Osteoblast (primary cell): ENCODE measurements at regions not wholly inside any gene's neighbourhood (a gene's known extent, or its start where the extent isn't known, plus 50 kb on each side); places are given as distances from the start of the nearest gene placed in this dataset.

Experiments
- DNase-seq: peaks from one replicate; pipeline ENCODE4 v3.0.0; 2011; ENCODE audit warnings: low spot score, mixed read lengths; ENCODE audit not compliant: insufficient read length; ENCODE audit errors: missing footprints
- H2AFZ ChIP-seq: 2 replicates; pipeline ENCODE4 v1.6.0; 2011; ENCODE audit warnings: mild to moderate bottlenecking, low read length
- H3K27ac ChIP-seq: 2 replicates; pipeline ENCODE4 v1.5.1; 2011; ENCODE audit warnings: mild to moderate bottlenecking, low read depth, low read length, moderate library complexity
- H3K27me3 ChIP-seq: 2 replicates; pipeline ENCODE4 v1.6.0; 2012; ENCODE audit warnings: mild to moderate bottlenecking, control low read depth, inconsistent platforms, low read length, moderate library complexity; ENCODE audit not compliant: insufficient read depth
- H3K36me3 ChIP-seq: 2 replicates; pipeline ENCODE4 v1.5.1; 2011; ENCODE audit warnings: mild to moderate bottlenecking, low read length, control low read depth, moderate library complexity; ENCODE audit not compliant: insufficient read depth
- H3K4me1 ChIP-seq: 2 replicates; pipeline ENCODE4 v1.5.1; 2011; ENCODE audit warnings: mild to moderate bottlenecking, low read length, control low read depth, moderate library complexity; ENCODE audit not compliant: insufficient read depth
- H3K4me2 ChIP-seq: 2 replicates; pipeline ENCODE4 v1.6.0; 2011; ENCODE audit warnings: mild to moderate bottlenecking, low read length; ENCODE audit not compliant: insufficient read depth
- H3K4me3 ChIP-seq: fragments of 200-600 bp; sonication (generic); 3 replicates; pipeline ENCODE4 v1.5.1; 2012; ENCODE audit warnings: mild to moderate bottlenecking, low read length, inconsistent platforms; ENCODE audit not compliant: insufficient read depth
- H3K79me2 ChIP-seq: 2 replicates; pipeline ENCODE4 v1.6.0; 2012; ENCODE audit warnings: mild to moderate bottlenecking, low read length, control low read depth, inconsistent platforms; ENCODE audit not compliant: insufficient read depth
- H3K9me3 ChIP-seq: 2 replicates; pipeline ENCODE4 v1.5.1; 2011; ENCODE audit warnings: low read depth, low read length, control low read depth
- H4K20me1 ChIP-seq: 2 replicates; pipeline ENCODE4 v1.6.0; 2012; ENCODE audit warnings: mild to moderate bottlenecking, low read length, control low read depth; ENCODE audit not compliant: insufficient read depth
- TF ChIP-seq, protein P1 (sequence below): IDR thresholded peaks from 2 replicates; pipeline ENCODE4 v1.5.1; 2011; ENCODE audit warnings: mild to moderate bottlenecking, low read depth, low read length, moderate library complexity; ENCODE audit errors: extremely low read depth

DNA sequence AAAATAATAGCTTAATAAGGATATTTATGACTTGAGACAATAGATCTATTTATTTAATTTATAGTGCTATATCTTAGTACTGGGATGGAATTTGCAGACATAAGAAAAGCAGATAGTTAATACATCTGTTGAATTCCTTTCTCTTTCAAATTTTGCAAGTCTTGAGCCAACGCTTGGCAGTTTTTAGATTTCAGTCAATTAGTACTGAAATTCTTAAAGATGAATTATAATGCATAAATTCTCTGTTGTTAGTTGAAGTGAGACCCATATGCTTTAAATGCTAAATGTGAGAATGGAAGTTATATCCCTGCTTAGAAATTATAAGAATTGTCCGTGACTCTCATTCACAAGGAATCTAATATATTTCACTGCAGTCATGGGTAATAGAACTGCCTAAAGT, 225.1 kb upstream of the ADGRB3 start:
- H3K4me1 ChIP-seq: no peaks in the 10 kb centered on the region
- H4K20me1 ChIP-seq: no peaks in the 10 kb centered on the region
- H3K79me2 ChIP-seq: no peaks in the 10 kb centered on the region
- no peak overlapping the region for H3K27ac ChIP-seq
- no peak overlapping the region for H3K4me3 ChIP-seq
- no peaks in the 10 kb centered on the region for H3K27me3 ChIP-seq
- H3K9me3 ChIP-seq: no peaks in the 10 kb centered on the region
- no peaks in the 10 kb centered on the region for H3K36me3 ChIP-seq
- no peak overlapping the region for H2AFZ ChIP-seq
- no peak for DNase-seq
- H3K4me2 ChIP-seq: no peak overlapping the region
- TF ChIP-seq, protein P1, sequence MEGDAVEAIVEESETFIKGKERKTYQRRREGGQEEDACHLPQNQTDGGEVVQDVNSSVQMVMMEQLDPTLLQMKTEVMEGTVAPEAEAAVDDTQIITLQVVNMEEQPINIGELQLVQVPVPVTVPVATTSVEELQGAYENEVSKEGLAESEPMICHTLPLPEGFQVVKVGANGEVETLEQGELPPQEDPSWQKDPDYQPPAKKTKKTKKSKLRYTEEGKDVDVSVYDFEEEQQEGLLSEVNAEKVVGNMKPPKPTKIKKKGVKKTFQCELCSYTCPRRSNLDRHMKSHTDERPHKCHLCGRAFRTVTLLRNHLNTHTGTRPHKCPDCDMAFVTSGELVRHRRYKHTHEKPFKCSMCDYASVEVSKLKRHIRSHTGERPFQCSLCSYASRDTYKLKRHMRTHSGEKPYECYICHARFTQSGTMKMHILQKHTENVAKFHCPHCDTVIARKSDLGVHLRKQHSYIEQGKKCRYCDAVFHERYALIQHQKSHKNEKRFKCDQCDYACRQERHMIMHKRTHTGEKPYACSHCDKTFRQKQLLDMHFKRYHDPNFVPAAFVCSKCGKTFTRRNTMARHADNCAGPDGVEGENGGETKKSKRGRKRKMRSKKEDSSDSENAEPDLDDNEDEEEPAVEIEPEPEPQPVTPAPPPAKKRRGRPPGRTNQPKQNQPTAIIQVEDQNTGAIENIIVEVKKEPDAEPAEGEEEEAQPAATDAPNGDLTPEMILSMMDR: no peak

DNA sequence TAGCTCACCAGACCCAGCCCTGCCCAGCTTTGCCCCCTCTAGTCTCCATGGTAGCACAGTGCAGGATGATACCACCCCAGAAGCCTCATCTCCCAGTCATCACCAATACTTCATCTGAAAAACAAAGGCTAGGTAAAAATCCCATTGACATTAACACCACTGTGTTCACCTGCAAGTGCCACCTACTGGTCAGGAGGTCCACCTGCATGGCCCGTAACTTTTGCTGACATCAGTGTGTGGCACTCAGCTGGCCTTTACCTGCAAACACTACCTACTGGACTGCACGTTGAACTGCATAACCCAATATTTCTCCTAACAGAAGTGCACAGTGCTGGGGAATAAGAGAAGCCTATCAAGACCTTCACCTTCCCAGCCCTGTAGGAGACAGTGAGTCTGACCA, 234.7 kb upstream of the ADGRB3 start:
- H2AFZ ChIP-seq: no peak overlapping the region
- H3K4me1 ChIP-seq: no peaks in the 10 kb centered on the region
- H3K36me3 ChIP-seq: no peaks in the 10 kb centered on the region
- H3K4me3 ChIP-seq: no peak overlapping the region
- H3K4me2 ChIP-seq: no peak overlapping the region
- TF ChIP-seq, protein P1: no peak
- no peaks in the 10 kb centered on the region for H3K9me3 ChIP-seq
- H3K79me2 ChIP-seq: no peaks in the 10 kb centered on the region
- no peaks in the 10 kb centered on the region for H3K27me3 ChIP-seq
- H4K20me1 ChIP-seq: no peaks in the 10 kb centered on the region
- no peak for DNase-seq
- no peak overlapping the region for H3K27ac ChIP-seq

DNA sequence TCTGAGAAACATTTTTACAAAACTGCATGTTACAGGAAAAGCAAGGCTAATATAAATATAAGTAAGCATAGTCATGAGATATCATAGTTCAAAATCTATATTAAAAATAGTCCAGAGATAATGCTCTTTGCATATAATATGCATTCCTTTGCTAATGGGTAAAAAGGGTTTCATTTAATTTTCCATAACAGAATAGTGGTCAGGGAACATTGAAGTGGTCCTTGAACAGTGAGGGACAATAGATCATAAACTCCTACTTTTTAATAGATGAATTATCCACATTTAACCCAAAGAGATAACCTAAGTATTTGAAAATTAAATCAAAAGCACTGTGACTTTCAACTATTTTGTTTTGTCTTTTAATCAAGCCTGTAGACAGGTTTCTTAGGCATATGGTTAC, 243.1 kb upstream of the ADGRB3 start:
- no peak overlapping the region for H3K4me2 ChIP-seq
- TF ChIP-seq, protein P1: no peak
- H3K27me3 ChIP-seq: no peaks in the 10 kb centered on the region
- no peaks in the 10 kb centered on the region for H3K36me3 ChIP-seq
- H2AFZ ChIP-seq: no peak overlapping the region
- no peaks in the 10 kb centered on the region for H3K79me2 ChIP-seq
- H3K9me3 ChIP-seq: no peaks in the 10 kb centered on the region
- DNase-seq: no peak
- no peak overlapping the region for H3K27ac ChIP-seq
- no peak overlapping the region for H3K4me3 ChIP-seq
- no peaks in the 10 kb centered on the region for H3K4me1 ChIP-seq
- H4K20me1 ChIP-seq: no peaks in the 10 kb centered on the region

DNA sequence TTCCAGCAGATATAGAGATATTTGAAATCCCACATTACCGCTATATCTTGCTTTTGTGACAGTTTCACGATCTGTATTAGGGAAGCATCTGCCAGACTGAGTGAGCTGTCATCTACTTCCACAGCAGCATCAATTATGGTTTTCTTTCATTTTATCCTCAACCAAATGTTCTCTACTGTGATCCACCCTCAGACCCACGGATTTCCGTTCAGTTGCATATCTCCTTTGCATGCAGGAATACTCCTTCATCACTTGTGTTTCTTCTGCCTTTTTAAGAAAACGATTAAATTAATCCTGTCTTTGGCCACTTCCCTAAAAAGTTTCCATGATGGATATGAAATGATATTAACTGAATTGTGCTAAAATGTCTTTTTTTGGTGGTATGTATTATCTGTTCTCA, 262.1 kb upstream of the ADGRB3 start:
- Histone ChIP-seq H3K79me2 (no peaks in the 10 kb centered on the region), H3K4me3 (no peak overlapping the region), H3K4me1 (no peaks in the 10 kb centered on the region), H3K36me3 (no peaks in the 10 kb centered on the region), H3K27ac (no peak overlapping the region), H3K27me3 (no peaks in the 10 kb centered on the region), H3K9me3 (peaks cover 3% of the 10 kb centered on the region), H4K20me1 (no peaks in the 10 kb centered on the region), H3K4me2 (no peak overlapping the region), H2AFZ (no peak overlapping the region)
- TF ChIP-seq, protein P1: no peak
- DNase-seq: no peak
